GM04504 (cell line): ENCODE measurements at regions not wholly inside any gene's neighbourhood (a gene's known extent, or its start where the extent isn't known, plus 50 kb on each side); places are given as distances from the start of the nearest gene placed in this dataset.
A peak's percentile ranks its signal among the peaks of the same experiment; 100 is the strongest.

Experiments used
- DNase-seq: peaks from one replicate; pipeline ENCODE4 v3.0.0-alpha.2; 2012; ENCODE audit warnings: low read depth

DNA sequence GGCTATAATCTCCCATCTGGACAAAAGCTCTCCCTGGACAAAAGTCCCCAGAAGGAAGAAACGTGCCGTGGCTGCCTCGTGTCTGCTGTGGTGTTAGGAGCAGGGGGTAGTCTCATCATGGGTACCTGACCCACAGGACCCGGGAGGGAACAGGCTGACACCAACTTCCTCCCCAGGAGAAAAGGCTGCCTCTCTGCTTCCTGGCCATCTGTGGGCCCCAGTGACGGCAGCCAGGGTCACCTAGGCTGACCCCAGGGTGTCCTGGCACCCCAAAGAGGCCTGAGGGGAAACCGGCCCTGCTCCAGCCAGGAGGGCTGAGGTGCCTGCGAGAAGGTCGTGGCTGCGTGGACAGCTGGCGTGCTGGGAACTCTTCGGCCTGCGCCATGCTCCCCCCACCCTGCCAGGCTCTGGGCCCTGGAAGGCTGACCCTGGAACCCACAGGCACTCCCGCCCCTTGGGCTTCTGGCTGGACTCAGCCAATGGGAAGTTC lies 133.9 kb downstream of the RFLNA start:
- DNase-seq = no peak

- DNase-seq = peak; percentile 65
These were observed 133.4 kb downstream of the RFLNA start for GRCh38 chr12:124428136-124428791.

DNA sequence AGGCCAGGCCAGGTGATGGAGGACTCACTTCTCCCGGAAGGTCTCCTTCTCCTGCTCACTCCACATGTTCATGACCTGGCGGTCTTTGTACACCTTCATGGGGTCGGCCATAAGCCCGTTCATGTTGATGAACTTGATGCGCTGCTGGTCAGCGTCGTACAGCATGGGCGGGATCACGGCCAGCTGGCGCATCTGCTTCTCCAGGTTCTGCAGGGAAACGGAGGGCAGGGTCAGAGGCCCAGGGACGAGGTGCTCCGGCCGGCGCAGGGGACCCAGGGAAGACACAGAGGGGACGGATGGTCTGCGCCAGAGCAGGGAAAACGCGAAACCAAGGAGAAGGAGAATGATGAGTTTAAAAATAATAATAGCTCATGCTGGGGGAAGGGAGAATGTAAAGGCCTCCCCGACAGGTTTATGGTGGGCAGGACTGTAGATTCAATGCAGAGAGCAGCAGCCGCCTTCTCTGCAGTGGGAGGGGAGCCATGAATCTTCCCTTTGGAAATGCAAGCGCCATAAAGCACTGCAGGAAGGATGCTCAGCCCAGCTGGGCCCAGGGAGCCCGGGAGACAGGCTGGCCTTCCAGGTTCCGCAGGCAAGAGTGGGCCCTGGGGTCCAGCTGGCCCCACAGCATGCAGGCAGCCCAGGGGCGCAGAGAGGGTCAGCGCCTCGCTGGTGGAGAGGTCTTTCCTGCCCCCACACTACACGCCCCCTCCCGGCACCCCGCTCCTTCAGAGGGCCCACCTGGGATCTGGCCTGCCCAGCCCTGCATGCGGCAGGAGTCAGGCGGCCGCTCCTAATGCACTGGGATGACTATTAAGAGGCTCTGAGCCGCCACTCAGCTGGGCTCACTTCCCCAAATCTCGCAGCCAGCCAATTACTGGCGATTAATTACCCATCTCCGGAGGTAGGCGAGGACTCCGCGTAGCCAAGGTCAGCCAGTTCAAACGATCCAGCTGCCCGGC lies 132.0 kb downstream of the RFLNA start:
- DNase-seq = no peak

DNA sequence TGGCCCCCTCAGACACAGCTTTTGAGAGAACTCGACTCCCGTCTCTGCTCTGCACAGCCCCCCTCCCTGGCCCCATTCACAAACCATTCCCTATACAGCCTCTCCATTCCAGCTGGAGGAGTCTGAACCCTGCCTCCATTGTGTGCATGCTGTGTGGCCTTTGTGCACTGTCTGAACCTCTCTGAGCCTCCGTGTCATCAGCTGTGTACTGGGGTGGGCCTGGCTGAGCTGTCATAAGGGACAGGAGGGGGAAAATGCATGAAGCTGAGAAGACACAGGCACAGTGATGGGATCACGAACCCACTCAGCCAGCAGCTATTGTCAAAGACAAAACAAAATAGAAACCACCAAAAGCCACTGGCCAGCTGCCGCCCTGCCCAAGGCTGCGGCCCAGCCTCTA lies 130.8 kb downstream of the RFLNA start:
- no peak for DNase-seq

DNA sequence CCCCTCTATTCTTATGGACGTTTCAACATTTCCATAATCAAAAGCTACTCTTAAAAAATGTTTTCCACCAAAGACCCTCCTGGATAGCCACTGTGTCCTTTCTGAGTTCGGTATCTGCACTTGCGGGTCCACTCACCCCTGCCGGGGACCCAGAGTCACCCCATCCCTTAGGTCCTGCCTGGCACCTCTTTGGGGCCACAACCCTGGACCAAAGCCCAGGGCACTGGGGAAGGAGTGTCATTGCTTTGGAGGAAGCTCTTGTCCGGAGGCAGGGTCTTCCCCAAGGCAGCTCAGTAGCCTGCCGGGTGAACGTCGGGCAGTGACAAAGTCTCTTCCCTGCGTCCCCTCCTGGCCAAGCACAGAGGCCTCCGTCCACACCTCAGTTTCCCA lies 129.6 kb downstream of the RFLNA start:
- DNase-seq = no peak

- no peak for DNase-seq
These were observed 129.0 kb downstream of the RFLNA start for GRCh38 chr12:124423761-124424515.

GRCh38 chr12:124422570-124423523 lies 128.0 kb downstream of the RFLNA start:
- DNase-seq = peak; percentile 90

DNA sequence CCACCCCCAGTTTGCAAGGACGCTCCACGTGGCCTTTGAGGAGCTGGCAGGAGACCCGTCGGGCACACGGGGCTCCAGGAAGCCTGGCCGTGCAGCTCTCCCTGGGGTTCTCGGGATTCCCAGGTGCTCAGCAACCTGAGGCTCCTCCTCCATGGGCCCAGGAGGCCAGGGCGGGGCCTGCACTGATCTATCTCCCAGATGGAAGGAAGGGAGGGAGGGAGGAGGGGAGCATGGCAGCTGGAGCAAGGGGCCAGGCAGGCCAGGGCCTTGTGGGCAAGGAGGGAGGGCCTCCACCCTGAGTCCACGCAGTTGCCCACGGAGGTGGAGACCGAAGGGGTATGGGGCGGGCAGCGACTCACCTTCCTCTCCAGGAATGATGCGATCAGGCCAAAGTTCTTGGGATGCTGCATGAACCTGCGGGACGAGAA lies 127.3 kb downstream of the RFLNA start:
- no peak for DNase-seq

- DNase-seq = no peak
These were observed 126.2 kb downstream of the RFLNA start for GRCh38 chr12:124420996-124421674.

- no peak for DNase-seq
These were observed 125.4 kb downstream of the RFLNA start for GRCh38 chr12:124420041-124420995.

GRCh38 chr12:124419292-124420040 lies 124.6 kb downstream of the RFLNA start:
- no peak for DNase-seq

- no peak for DNase-seq
These were observed 123.9 kb downstream of the RFLNA start for GRCh38 chr12:124418791-124419190.

GRCh38 chr12:124418156-124418555 lies 123.3 kb downstream of the RFLNA start:
- no peak for DNase-seq

DNA sequence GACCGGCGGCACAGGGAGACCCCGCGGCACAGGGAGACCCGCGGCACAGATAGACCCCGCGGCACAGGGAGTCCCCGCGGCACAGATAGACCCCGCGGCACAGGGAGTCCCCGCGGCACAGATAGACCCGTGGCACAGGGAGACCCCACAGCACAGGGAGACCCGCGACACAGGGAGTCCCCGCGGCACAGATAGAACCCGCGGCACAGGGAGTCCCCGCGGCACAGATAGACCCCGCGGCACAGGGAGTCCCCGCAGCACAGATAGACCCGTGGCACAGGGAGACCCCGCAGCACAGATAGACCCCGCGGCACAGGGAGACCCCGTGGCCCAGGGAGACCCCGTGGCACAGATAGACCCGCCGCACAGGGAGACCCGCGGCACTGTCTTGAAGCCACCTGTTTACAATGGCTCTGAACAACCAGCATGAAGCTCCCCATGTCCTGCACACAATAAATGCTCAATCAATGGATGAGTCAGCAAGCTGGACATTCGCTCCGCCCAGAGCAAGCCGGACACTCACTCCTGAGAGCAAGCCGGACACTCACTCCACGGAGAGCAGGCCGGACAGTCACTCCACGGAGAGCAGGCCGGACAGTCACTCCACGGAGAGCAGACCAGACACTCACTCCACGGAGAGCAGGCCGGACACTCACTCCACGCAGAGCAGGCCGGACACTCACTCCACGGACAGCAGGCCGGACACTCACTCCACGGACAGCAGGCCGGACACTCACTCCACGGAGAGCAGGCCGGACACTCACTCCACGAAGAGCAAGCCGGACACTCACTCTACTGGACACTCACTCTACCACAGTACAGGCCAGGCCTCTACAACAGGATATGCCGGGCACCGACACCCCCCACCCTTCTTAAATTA lies 121.9 kb downstream of the RFLNA start:
- DNase-seq = no peak

DNA sequence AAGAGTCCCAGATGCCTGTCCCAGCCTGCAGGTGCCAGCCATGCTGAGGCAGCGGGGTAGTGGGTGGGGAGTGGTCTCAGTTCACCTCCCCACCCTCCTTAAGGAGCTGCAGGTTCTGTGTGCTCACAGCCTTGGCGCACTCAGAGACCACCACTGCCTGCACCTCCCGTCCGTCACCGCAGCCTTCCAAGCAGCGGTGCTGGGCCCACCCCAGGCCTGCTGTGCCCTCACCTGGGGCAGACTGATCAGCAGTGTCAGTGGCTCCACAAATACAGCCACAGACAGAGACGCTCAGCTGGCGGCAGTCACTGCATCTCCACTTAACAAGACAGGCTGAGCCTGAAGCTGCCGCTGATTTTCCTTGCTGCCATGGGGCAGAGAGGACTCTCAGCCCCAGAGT lies 120.2 kb downstream of the RFLNA start:
- no peak for DNase-seq

- DNase-seq = no peak
These were observed 119.0 kb downstream of the RFLNA start for GRCh38 chr12:124413915-124414314.

DNA sequence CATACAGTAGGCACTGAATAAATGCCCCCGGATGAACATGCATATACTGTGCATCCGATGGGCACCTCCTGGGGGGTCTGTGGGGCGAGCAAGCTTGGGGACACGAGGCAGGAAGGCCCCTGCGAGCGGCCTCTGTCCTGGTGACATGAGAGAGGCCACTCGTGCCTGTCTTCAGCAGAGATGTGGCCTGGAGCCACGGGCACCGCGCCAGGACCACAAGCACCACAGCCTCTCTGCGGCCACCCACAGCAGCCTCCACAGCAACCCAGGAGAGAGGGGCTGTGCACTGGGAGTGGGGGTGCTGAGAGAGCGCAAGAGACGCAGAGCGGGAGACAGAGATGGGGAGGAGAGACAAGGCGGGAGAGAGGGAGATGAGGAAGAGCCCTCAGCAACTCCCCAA lies 118.5 kb downstream of the RFLNA start:
- no peak for DNase-seq

DNA sequence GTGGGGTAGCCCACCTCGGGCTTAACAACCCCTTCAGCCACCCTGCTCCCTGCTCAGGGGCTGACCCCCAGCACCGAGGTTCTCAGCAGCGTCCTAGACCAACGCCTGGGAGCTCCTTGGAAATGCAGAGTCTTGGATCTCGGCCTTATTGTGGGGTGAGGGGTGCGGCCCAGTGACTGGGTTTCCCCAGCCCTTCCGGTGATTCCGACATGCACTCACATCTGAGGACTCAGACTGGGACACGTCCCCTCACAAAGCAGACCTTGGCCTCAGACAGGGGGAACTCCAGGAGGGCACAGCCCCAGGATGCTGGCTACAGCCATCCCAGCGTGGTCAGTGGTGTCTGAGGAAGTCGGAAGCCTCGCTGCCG lies 117.7 kb downstream of the RFLNA start:
- DNase-seq = no peak
